MM.1S (cell line): ENCODE measurements at regions not wholly inside any gene's neighbourhood (a gene's known extent, or its start where the extent isn't known, plus 50 kb on each side); places are given as distances from the start of the nearest gene placed in this dataset.
"Not testable (repeated sequence)": the region's sequence is repeated elsewhere in the genome, so short reads cannot be mapped to it uniquely, and the experiment has no call there.

Experiments
- EZH2 ChIP-seq: fragments of 300-600 bp; sonication (generic); optimal IDR thresholded peaks from 2 replicates; pipeline ENCODE3; 2017; ENCODE audit warnings: low read depth, mild to moderate bottlenecking, antibody characterized with exemption, low read length, mixed read lengths
- EZH2phosphoT487 ChIP-seq: fragments of 300-600 bp; sonication (generic); IDR thresholded peaks from 2 replicates; pipeline ENCODE4 v1.6.1; 2018; ENCODE audit warnings: antibody characterized with exemption, low read length
- TF ChIP-seq, protein P1 (sequence below): fragments of 300-600 bp; sonication (generic); IDR thresholded peaks from 2 replicates; pipeline ENCODE4 v1.5.1; 2016; ENCODE audit warnings: antibody characterized with exemption, low read length, mixed read lengths

DNA sequence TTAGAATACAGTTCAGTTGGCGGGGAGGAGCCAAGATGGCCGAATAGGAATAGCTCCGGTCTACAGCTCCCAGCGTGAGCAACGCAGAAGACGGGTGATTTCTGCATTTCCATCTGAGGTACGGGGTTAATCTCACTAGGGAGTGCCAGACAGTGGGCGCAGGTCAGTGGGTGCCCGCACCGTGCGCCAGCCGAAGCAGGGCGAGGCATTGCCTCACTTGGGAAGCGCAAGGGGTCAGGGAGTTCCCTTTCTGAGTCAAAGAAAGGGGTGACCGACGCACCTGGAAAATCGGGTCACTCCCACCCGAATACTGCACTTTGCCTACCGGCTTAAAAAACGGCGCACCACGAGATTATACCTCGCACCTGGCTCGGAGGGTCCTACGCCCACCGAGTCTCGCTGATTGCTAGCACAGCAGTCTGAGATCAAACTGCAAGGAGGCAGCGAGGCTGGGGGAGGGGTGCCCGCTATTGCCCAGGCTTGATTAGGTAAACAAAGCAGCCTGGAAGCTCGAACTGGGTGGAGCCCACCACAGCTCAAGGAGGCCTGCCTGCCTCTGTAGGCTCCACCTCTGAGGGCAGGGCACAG is 631.5 kb upstream of the NECTIN3 start:
- not testable (repeated sequence) for TF ChIP-seq EZH2phosphoT487, EZH2
- TF ChIP-seq, protein P1, sequence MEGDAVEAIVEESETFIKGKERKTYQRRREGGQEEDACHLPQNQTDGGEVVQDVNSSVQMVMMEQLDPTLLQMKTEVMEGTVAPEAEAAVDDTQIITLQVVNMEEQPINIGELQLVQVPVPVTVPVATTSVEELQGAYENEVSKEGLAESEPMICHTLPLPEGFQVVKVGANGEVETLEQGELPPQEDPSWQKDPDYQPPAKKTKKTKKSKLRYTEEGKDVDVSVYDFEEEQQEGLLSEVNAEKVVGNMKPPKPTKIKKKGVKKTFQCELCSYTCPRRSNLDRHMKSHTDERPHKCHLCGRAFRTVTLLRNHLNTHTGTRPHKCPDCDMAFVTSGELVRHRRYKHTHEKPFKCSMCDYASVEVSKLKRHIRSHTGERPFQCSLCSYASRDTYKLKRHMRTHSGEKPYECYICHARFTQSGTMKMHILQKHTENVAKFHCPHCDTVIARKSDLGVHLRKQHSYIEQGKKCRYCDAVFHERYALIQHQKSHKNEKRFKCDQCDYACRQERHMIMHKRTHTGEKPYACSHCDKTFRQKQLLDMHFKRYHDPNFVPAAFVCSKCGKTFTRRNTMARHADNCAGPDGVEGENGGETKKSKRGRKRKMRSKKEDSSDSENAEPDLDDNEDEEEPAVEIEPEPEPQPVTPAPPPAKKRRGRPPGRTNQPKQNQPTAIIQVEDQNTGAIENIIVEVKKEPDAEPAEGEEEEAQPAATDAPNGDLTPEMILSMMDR: not testable (repeated sequence)
